K562 (cell line): ENCODE measurements at regions not wholly inside any gene's neighbourhood (a gene's known extent, or its start where the extent isn't known, plus 50 kb on each side); places are given as distances from the start of the nearest gene placed in this dataset.

Experiments
- ATAC-seq: fragments of 200-7000 bp; cut with Tn5 transposase; 3 replicates; pipeline ENCODE4 v1.9.1; 2020; ENCODE audit warnings: moderate library complexity
- BruUV-seq: library from RNA; stranded (reverse); fragments of 400-500 nt; replicated peaks from 2 replicates; lab custom pipeline; 2021; lab: Mats Ljungman, UMichigan
- CTCF ChIA-PET: fragments of 300-600 bp; formaldehyde crosslinking; extraction: SDS; loops from one replicate; lab custom pipeline; 2021; ENCODE audit warnings: low intra/inter-chr PET ratio; lab: Yijun Ruan, JAX
- POLR2A ChIA-PET: fragments of 300-600, 350-650 bp; sonication (Branson Sonifier 250); formaldehyde crosslinking; extraction: SDS; loops from one replicate; lab custom pipeline; 2021; ENCODE audit warnings: antibody characterized with exemption, inconsistent platforms; lab: Yijun Ruan, JAX
- DNase-seq, 4 experiments: peaks; one replicate each; pipeline versions ENCODE4 v3.0.0 to v3.0.0-alpha.2; 2011 to 2018; ENCODE audit warnings: low spot score in 3 of 4, mixed read lengths in 3 of 4; ENCODE audit errors: extremely low read depth in 1 of 4
- FAIRE-seq: peaks from 2 replicates; lab custom pipeline; 2011; peaks lifted over from hg19 to GRCh38; lab: Jason Lieb, UNC
- H2AFZ ChIP-seq: 2 replicates; pipeline ENCODE4 v1.6.0; 2011; ENCODE audit warnings: low read depth, low read length, control low read depth, inconsistent platforms
- H3K27ac ChIP-seq: fragments of 200-600 bp; 3 replicates; pipeline ENCODE4 v1.8.0; 2011; ENCODE audit warnings: low read depth, mild to moderate bottlenecking, control low read depth, inconsistent platforms, low read length, moderate library complexity, mixed read lengths; ENCODE audit errors: extremely low read depth
- H3K27me3 ChIP-seq, 2 experiments: fragments of 300-600 bp in 1 of 2; 2 replicates in 1 of 2; 3 replicates in 1 of 2; pipeline versions ENCODE4 v1.6.0 to v1.8.0; 2011; ENCODE audit warnings: inconsistent platforms in 2 of 2, low read length in 2 of 2, mild to moderate bottlenecking in 1 of 2, mixed read lengths in 1 of 2, moderate library complexity in 1 of 2; ENCODE audit not compliant: control insufficient read depth in 2 of 2, insufficient read depth in 2 of 2
- H3K36me3 ChIP-seq: fragments of 300-600 bp; 3 replicates; pipeline ENCODE4 v1.8.0; 2011; ENCODE audit warnings: mild to moderate bottlenecking, low read length, inconsistent platforms; ENCODE audit not compliant: control insufficient read depth, insufficient read depth
- H3K4me1 ChIP-seq, 2 experiments: fragments of 200-600 bp in 1 of 2; replicated peaks in 1 of 2; 2 replicates in 1 of 2; 3 replicates in 1 of 2; pipeline versions ENCODE4 v1.5.1 to v1.8.0; 2011; ENCODE audit warnings: inconsistent platforms in 2 of 2, low read length in 2 of 2, mild to moderate bottlenecking in 1 of 2, mixed read lengths in 1 of 2, moderate library complexity in 1 of 2; ENCODE audit not compliant: control insufficient read depth in 2 of 2, insufficient read depth in 2 of 2
- H3K4me2 ChIP-seq: 2 replicates; pipeline ENCODE4 v1.6.1; 2011; ENCODE audit warnings: low read length, control low read depth, inconsistent platforms, mixed read lengths; ENCODE audit not compliant: insufficient read depth
- H3K4me3 ChIP-seq: fragments of 200-600 bp; sonication (generic), shearing (Covaris generic); 2 replicates; pipeline ENCODE4 v1.5.1; 2016; ENCODE audit warnings: control low read depth, inconsistent platforms
- H3K79me2 ChIP-seq: fragments of 200-600 bp; 3 replicates; pipeline ENCODE4 v1.8.0; 2011; ENCODE audit warnings: low read length, inconsistent platforms; ENCODE audit not compliant: control insufficient read depth, insufficient read depth
- H3K9ac ChIP-seq, 2 experiments: 2 replicates each; pipeline versions ENCODE4 v1.6.0 to v1.6.1; 2011; ENCODE audit warnings: low read depth in 2 of 2, low read length in 2 of 2, control low read depth in 1 of 2, inconsistent platforms in 1 of 2, mild to moderate bottlenecking in 1 of 2, mixed read lengths in 1 of 2; ENCODE audit not compliant: insufficient read depth in 1 of 2
- H3K9me1 ChIP-seq: one replicate; pipeline ENCODE4 v1.6.0; 2011; ENCODE audit warnings: inconsistent platforms, mild to moderate bottlenecking, low read length, moderate library complexity; ENCODE audit not compliant: control insufficient read depth, insufficient read depth
- H3K9me3 ChIP-seq: replicated peaks from 2 replicates; pipeline ENCODE4 v1.5.1; 2011; ENCODE audit warnings: low read depth, low read length, inconsistent platforms; ENCODE audit not compliant: control insufficient read depth, insufficient read depth
- H4K20me1 ChIP-seq: replicated peaks from 2 replicates; pipeline ENCODE4 v1.6.1; 2011; ENCODE audit warnings: low read length, inconsistent platforms, mixed read lengths; ENCODE audit not compliant: control insufficient read depth, insufficient read depth
- CEBPZ ChIP-seq: fragments of 150-350 bp; IDR thresholded peaks from 2 replicates; pipeline ENCODE4 v1.6.1; 2014; ENCODE audit warnings: low read depth, mild to moderate bottlenecking, low read length, borderline replicate concordance
- L3MBTL2 ChIP-seq: fragments of 450-650 bp; IDR thresholded peaks from 2 replicates; pipeline ENCODE4 v1.6.1; 2016; ENCODE audit warnings: mild to moderate bottlenecking, moderate library complexity
- MBD1 ChIP-seq: fragments of 250-450 bp; sonication (Bioruptor Pico); IDR thresholded peaks from 2 replicates; pipeline ENCODE4 v1.8.0; 2022; ENCODE audit warnings: inconsistent platforms
- MLLT1 ChIP-seq, 2 experiments: fragments of 450-650 bp; IDR thresholded peaks; 2 replicates each; pipeline ENCODE4 v1.6.1; 2016
- POLR2B ChIP-seq: fragments of 450-650 bp; IDR thresholded peaks from 2 replicates; pipeline ENCODE4 v1.6.1; 2018; ENCODE audit warnings: low read depth; ENCODE audit not compliant: partially characterized antibody
- SFPQ ChIP-seq: fragments of 200-400 bp; formaldehyde crosslinking; IDR thresholded peaks from 2 replicates; pipeline ENCODE4 v1.6.1; 2017; ENCODE audit warnings: mild to moderate bottlenecking, low read depth, low read length, moderate library complexity
- WHSC1 ChIP-seq: IDR thresholded peaks from one replicate; pipeline ENCODE4 v1.6.1; 2012; ENCODE audit warnings: low read length, control low read depth, inconsistent platforms
- ZBTB12 ChIP-seq: fragments of 250-450 bp; sonication (Bioruptor Pico); IDR thresholded peaks from 2 replicates; pipeline ENCODE4 v1.4.0; 2020
- ZBTB34 ChIP-seq: fragments of 250-450 bp; sonication (Bioruptor Pico); IDR thresholded peaks from 2 replicates; pipeline ENCODE4 v1.8.0; 2021; ENCODE audit warnings: mild to moderate bottlenecking, moderate library complexity
- ZNF77 ChIP-seq: fragments of 250-450 bp; sonication (Bioruptor Pico); IDR thresholded peaks from 2 replicates; pipeline ENCODE4 v1.5.0; 2020
- ZNF778 ChIP-seq: fragments of 450-650 bp; formaldehyde crosslinking; IDR thresholded peaks from 2 replicates; pipeline ENCODE4 v1.4.0; 2020; ENCODE audit warnings: mild to moderate bottlenecking, moderate library complexity
- WGBS: fragments of 100-300 bp; shearing (Covaris generic); methylation state at CpG from one replicate; pipeline ENCODE4 v1.1.6; 2016; ENCODE audit warnings: low coverage, mixed read lengths; ENCODE audit not compliant: insufficient coverage; ENCODE audit errors: missing lambda C conversion rate; 5-methylcytosine and 5-hydroxymethylcytosine counted together
- in situ Hi-C: fragments of 300-500 bp; cut with MboI; formaldehyde crosslinking; loops from 4 replicates; pipeline ENCODE4 v1.15.0; 2018; ENCODE audit warnings: inconsistent platforms, mixed read lengths
- intact Hi-C: fragments of 100-400 bp; cut with micrococcal nuclease; formaldehyde crosslinking; loops from 2 replicates; pipeline ENCODE4 v1.14.2; 2022

- Histone ChIP-seq H4K20me1 (0 out of 2 replicates have a peak, but pooled peaks cover 8% of the 10 kb centered on the region), H3K9me1 (no peaks in the 10 kb centered on the region), H2AFZ (no peak overlapping the region), H3K27me3 (peaks cover 0 to 46% of the 10 kb centered on the region in 2 experiments; a peak in 4 of 5 replicates), H3K4me3 (no peak overlapping the region), H3K4me2 (no peak overlapping the region), H3K27ac (no peak overlapping the region), H3K9ac (no peak overlapping the region), H3K4me1 (peaks cover 0 to 22% of the 10 kb centered on the region in 2 experiments; a peak in 2 of 5 replicates), H3K9me3 (no peaks in the 10 kb centered on the region), H3K36me3 (no peaks in the 10 kb centered on the region), H3K79me2 (no peaks in the 10 kb centered on the region)
- in situ Hi-C loops (no loop called here), intact Hi-C loops (no loop called here)
- no TSS peak for BruUV-seq
- 3% methylated on average over 6 of the region's 7 CpGs for WGBS
- DNase-seq = no peak
- CTCF ChIA-PET = no interaction called here
- POLR2A ChIA-PET = no interaction called here
- ATAC-seq = no peak
- FAIRE-seq = no peak
- no peak for TF ChIP-seq ZBTB12 (CRISPR knock-in tag)
- TF ChIP-seq POLR2B = no peak
- no peak for TF ChIP-seq ZBTB34 (CRISPR knock-in tag)
- no peak for TF ChIP-seq SFPQ
- no peak for TF ChIP-seq ZNF77 (CRISPR knock-in tag)
- no peak for TF ChIP-seq L3MBTL2
- TF ChIP-seq MBD1 (CRISPR knock-in tag) = no peak
- TF ChIP-seq ZNF778 = no peak
- TF ChIP-seq WHSC1 = no peak
- no peak for TF ChIP-seq MLLT1 (IDR thresholded peaks at IDR 0.05)
- no peak for TF ChIP-seq CEBPZ
Observed at GRCh38 chr15:77815015-77815414, 182.3 kb upstream of the LINGO1 start.
